HEK293 (cell line): ENCODE measurements at regions not wholly inside any gene's neighbourhood (a gene's known extent, or its start where the extent isn't known, plus 50 kb on each side); places are given as distances from the start of the nearest gene placed in this dataset.

Experiments
- CTCF ChIA-PET: fragments of 350-600 bp; formaldehyde crosslinking; extraction: SDS; loops from one replicate; lab custom pipeline; 2021; ENCODE audit warnings: antibody characterized with exemption; lab: Yijun Ruan, JAX
- POLR2A ChIA-PET: fragments of 300-600 bp; formaldehyde crosslinking; extraction: SDS; loops from one replicate; lab custom pipeline; 2020; ENCODE audit warnings: antibody characterized with exemption, inconsistent platforms; lab: Yijun Ruan, JAX
- H3K27ac ChIP-seq: fragments of 200-500 bp; sonication (Bioruptor generic); 2 replicates; pipeline ENCODE4 v1.5.1; 2014; ENCODE audit warnings: low read depth, low read length, control low read depth, inconsistent platforms; ENCODE audit errors: extremely low read depth
- H3K36me3 ChIP-seq, 2 experiments: fragments of 200-500 bp in 1 of 2; sonication (Bioruptor generic) in 1 of 2; 1 replicate in 1 of 2; 2 replicates in 1 of 2; pipeline ENCODE4 v1.5.1; 2014 to 2017; ENCODE audit warnings: inconsistent platforms in 2 of 2, low read length in 2 of 2; ENCODE audit not compliant: control insufficient read depth in 2 of 2, insufficient read depth in 1 of 2
- H3K4me1 ChIP-seq: fragments of 200-500 bp; sonication (Bioruptor generic); 2 replicates; pipeline ENCODE4 v1.5.1; 2014; ENCODE audit warnings: mild to moderate bottlenecking, low read length, inconsistent platforms; ENCODE audit not compliant: control insufficient read depth, insufficient read depth
- H3K4me3 ChIP-seq: 2 replicates; pipeline ENCODE4 v1.5.1; 2011; ENCODE audit warnings: low read depth, mild to moderate bottlenecking, control low read depth, low read length, moderate library complexity
- H3K9me3 ChIP-seq: fragments of 200-500 bp; sonication (Bioruptor generic); 2 replicates; pipeline ENCODE4 v1.5.1; 2014; ENCODE audit warnings: low read depth, low read length, inconsistent platforms; ENCODE audit not compliant: control insufficient read depth, insufficient read depth
- BCL11A ChIP-seq: fragments of 450-650 bp; formaldehyde crosslinking; IDR thresholded peaks from 2 replicates; pipeline ENCODE4 v1.5.1; 2016; ENCODE audit warnings: low read depth, missing biosample characterization, missing genetic modification characterization
- BCL11B ChIP-seq: fragments of 450-650 bp; formaldehyde crosslinking; IDR thresholded peaks from 2 replicates; pipeline ENCODE4 v1.5.1; 2016; ENCODE audit warnings: low read depth, missing biosample characterization, missing genetic modification characterization
- ELK4 ChIP-seq: IDR thresholded peaks from 2 replicates; pipeline ENCODE4 v1.6.1; 2011; ENCODE audit warnings: mild to moderate bottlenecking, low read depth, low read length, borderline replicate concordance
- FEZF1 ChIP-seq: fragments of 450-650 bp; formaldehyde crosslinking; IDR thresholded peaks from 2 replicates; pipeline ENCODE4 v1.5.1; 2016; ENCODE audit warnings: missing biosample characterization, missing genetic modification characterization
- GLIS1 ChIP-seq: fragments of 450-650 bp; formaldehyde crosslinking; IDR thresholded peaks from 2 replicates; pipeline ENCODE4 v1.5.1; 2016; ENCODE audit warnings: missing biosample characterization, missing genetic modification characterization
- HOXC10 ChIP-seq: sonication (generic); formaldehyde crosslinking; IDR thresholded peaks from 2 replicates; pipeline ENCODE4 v1.8.1; 2023; ENCODE audit warnings: mild to moderate bottlenecking, missing genetic modification reagents
- OVOL3 ChIP-seq: fragments of 450-650 bp; formaldehyde crosslinking; IDR thresholded peaks from 2 replicates; pipeline ENCODE4 v1.5.1; 2016; ENCODE audit warnings: missing biosample characterization, missing genetic modification characterization
- PBX3 ChIP-seq: sonication (generic); formaldehyde crosslinking; IDR thresholded peaks from 2 replicates; pipeline ENCODE4 v1.8.1; 2022; ENCODE audit warnings: mild to moderate bottlenecking, moderate library complexity, missing genetic modification reagents
- PRDM4 ChIP-seq: fragments of 450-650 bp; formaldehyde crosslinking; IDR thresholded peaks from 2 replicates; pipeline ENCODE4 v1.5.1; 2017; ENCODE audit warnings: missing biosample characterization, missing genetic modification characterization
- PRDM6 ChIP-seq: fragments of 450-650 bp; formaldehyde crosslinking; IDR thresholded peaks from 2 replicates; pipeline ENCODE4 v1.5.1; 2017; ENCODE audit warnings: missing biosample characterization, missing genetic modification characterization
- TRIM28 ChIP-seq: IDR thresholded peaks from 2 replicates; pipeline ENCODE4 v1.6.1; 2011; ENCODE audit warnings: low read length, control low read depth, borderline replicate concordance
- ZBTB11 ChIP-seq: fragments of 450-650 bp; formaldehyde crosslinking; conservative IDR thresholded peaks from 2 replicates; pipeline ENCODE4 v1.5.1; 2016; ENCODE audit warnings: low read depth, missing biosample characterization, missing genetic modification characterization
- ZBTB26 ChIP-seq: fragments of 450-650 bp; formaldehyde crosslinking; optimal IDR thresholded peaks from 2 replicates; pipeline ENCODE3; 2016; ENCODE audit warnings: missing biosample characterization, mild to moderate bottlenecking, missing genetic modification characterization
- ZBTB7A ChIP-seq: fragments of 450-650 bp; formaldehyde crosslinking; IDR thresholded peaks from 2 replicates; pipeline ENCODE4 v1.5.1; 2016; ENCODE audit warnings: low read depth, missing biosample characterization, missing genetic modification characterization
- ZNF114 ChIP-seq: fragments of 450-650 bp; formaldehyde crosslinking; IDR thresholded peaks from 2 replicates; pipeline ENCODE4 v1.5.0; 2017; ENCODE audit warnings: missing biosample characterization, missing genetic modification characterization
- ZNF391 ChIP-seq: fragments of 450-650 bp; formaldehyde crosslinking; IDR thresholded peaks from 2 replicates; pipeline ENCODE4 v1.5.1; 2016; ENCODE audit warnings: low read depth, missing biosample characterization, missing genetic modification characterization, borderline replicate concordance
- ZNF561 ChIP-seq: fragments of 450-650 bp; IDR thresholded peaks from 2 replicates; pipeline ENCODE4 v1.5.1; 2018; ENCODE audit warnings: missing biosample characterization, missing genetic modification characterization, borderline replicate concordance
- ZNF580 ChIP-seq: fragments of 450-650 bp; formaldehyde crosslinking; IDR thresholded peaks from 2 replicates; pipeline ENCODE4 v1.5.1; 2016; ENCODE audit warnings: missing biosample characterization, missing genetic modification characterization
- ZNF623 ChIP-seq: fragments of 450-650 bp; formaldehyde crosslinking; IDR thresholded peaks from 2 replicates; pipeline ENCODE4 v1.5.1; 2016; ENCODE audit warnings: missing biosample characterization, missing genetic modification characterization
- ZNF777 ChIP-seq: fragments of 450-650 bp; formaldehyde crosslinking; IDR thresholded peaks from 2 replicates; pipeline ENCODE4 v1.5.1; 2017; ENCODE audit warnings: missing biosample characterization, missing genetic modification characterization, borderline replicate concordance
- ZNF843 ChIP-seq: fragments of 450-650 bp; formaldehyde crosslinking; IDR thresholded peaks from 2 replicates; pipeline ENCODE4 v1.5.1; 2016; ENCODE audit warnings: missing biosample characterization, missing genetic modification characterization

GRCh38 chr14:66015071-66015780 lies 470.9 kb upstream of the CCDC196 start (continued):
- TF ChIP-seq ELK4 = no peak
- TF ChIP-seq OVOL3 (tag by site-specific recombination) = peak; percentile 65; the same call in 1 of the 2 replicates
- 0 out of 2 replicates have a peak, but pooled peaks have one; percentile 59 for TF ChIP-seq TRIM28
- TF ChIP-seq ZNF580 = peak; percentile 55; the same call in 1 of the 2 replicates
- TF ChIP-seq FEZF1 = peak; percentile 76
- TF ChIP-seq BCL11A (tag by site-specific recombination) = no peak
- peak; percentile 94 for TF ChIP-seq ZNF843
- no peak for TF ChIP-seq ZNF114
- TF ChIP-seq, all 188 proteins: peak for 9

GRCh38 chr14:66017927-66018326 lies 468.2 kb upstream of the CCDC196 start:
- Histone ChIP-seq H3K9me3 (no peaks in the 10 kb centered on the region), H3K36me3 (no peaks in the 10 kb centered on the region), H3K27ac (no peak overlapping the region), H3K4me1 (no peaks in the 10 kb centered on the region), H3K4me3 (no peak overlapping the region)
- ChIA-PET POLR2A (interaction anchor here (0.6 kb wide), 1 partner anchor 29 kb away, joined by 3 read pairs; no protein-coding TSS in a partner anchor), CTCF (no interaction called here)
- TF ChIP-seq HOXC10 (CRISPR knock-in tag) = no peak
- TF ChIP-seq ZNF623 (tag by site-specific recombination) = no peak
- no peak for TF ChIP-seq ZNF777 (tag by site-specific recombination)
- TF ChIP-seq PRDM6 (tag by site-specific recombination) = peak; percentile 55; the same call in 1 of the 2 replicates
- TF ChIP-seq ZBTB26 (tag by site-specific recombination) = no peak
- no peak for TF ChIP-seq BCL11B (tag by site-specific recombination)
- no peak for TF ChIP-seq ZBTB7A
- TF ChIP-seq PBX3 (CRISPR knock-in tag) = no peak
- peak; percentile 76 for TF ChIP-seq FEZF1
- TF ChIP-seq GLIS1 = no peak
- TF ChIP-seq PRDM4 (tag by site-specific recombination) = peak; percentile 39; the same call in 1 of the 2 replicates
- no peak for TF ChIP-seq ZNF391 (tag by site-specific recombination)
- no peak for TF ChIP-seq ZNF561 (tag by site-specific recombination)
- TF ChIP-seq ZBTB11 (tag by site-specific recombination) = no peak
- no peak for TF ChIP-seq ELK4
- 0 out of 2 replicates have a peak, but pooled peaks have one; percentile 17 for TF ChIP-seq ZNF580
